HepG2 (cell line): ENCODE measurements at regions not wholly inside any gene's neighbourhood (a gene's known extent, or its start where the extent isn't known, plus 50 kb on each side); places are given as distances from the start of the nearest gene placed in this dataset.
"Not testable (repeated sequence)": the region's sequence is repeated elsewhere in the genome, so short reads cannot be mapped to it uniquely, and the experiment has no call there.

ENCODE experiments used
- ATAC-seq: fragments of 200-7000 bp; cut with Tn5 transposase; 3 replicates; pipeline ENCODE4 v1.9.1; 2020; ENCODE audit warnings: mild to moderate bottlenecking, moderate library complexity
- BruUV-seq: library from RNA; stranded (reverse); fragments of 400-500 nt; replicated peaks from 2 replicates; lab custom pipeline; 2021; lab: Mats Ljungman, UMichigan
- CTCF ChIA-PET: fragments of 300-600 bp; formaldehyde crosslinking; extraction: SDS; loops from one replicate; lab custom pipeline; 2021; ENCODE audit warnings: low total read pairs, inconsistent platforms, low intra/inter-chr PET ratio; lab: Yijun Ruan, JAX
- POLR2A ChIA-PET: fragments of 350-600 bp; sonication (Branson Sonifier 250); formaldehyde crosslinking; loops from one replicate; lab custom pipeline; 2020; ENCODE audit warnings: antibody characterized with exemption, inconsistent platforms; lab: Yijun Ruan, JAX
- DNase-seq: peaks from one replicate; pipeline ENCODE4 v3.0.0-alpha.2; 2015; ENCODE audit warnings: low spot score
- FAIRE-seq: peaks from 3 replicates; lab custom pipeline; 2011; peaks lifted over from hg19 to GRCh38; lab: Jason Lieb, UNC
- H2AFZ ChIP-seq: one replicate; pipeline ENCODE4 v1.6.1; 2011; ENCODE audit warnings: low read length, inconsistent platforms
- H3K27ac ChIP-seq: fragments of 300-600 bp; 3 replicates; pipeline ENCODE4 v1.8.0; 2011; ENCODE audit warnings: mixed run types, mild to moderate bottlenecking, mixed read lengths, low read length, inconsistent platforms; ENCODE audit not compliant: insufficient read depth; ENCODE audit errors: extremely low read length
- H3K27me3 ChIP-seq, 2 experiments: fragments of 200-600 bp in 1 of 2; 2 replicates in 1 of 2; 3 replicates in 1 of 2; pipeline versions ENCODE4 v1.6.0 to v1.8.0; 2011; ENCODE audit warnings: low read length in 2 of 2, mild to moderate bottlenecking in 2 of 2, moderate library complexity in 2 of 2, inconsistent platforms in 1 of 2; ENCODE audit not compliant: insufficient read depth in 2 of 2, control insufficient read depth in 1 of 2
- H3K36me3 ChIP-seq, 2 experiments: fragments of 200-600 bp in 1 of 2; replicated peaks in 1 of 2; 2 replicates in 1 of 2; 3 replicates in 1 of 2; pipeline versions ENCODE4 v1.5.1 to v1.8.0; 2011; ENCODE audit warnings: low read length in 2 of 2, inconsistent platforms in 1 of 2; ENCODE audit not compliant: insufficient read depth in 2 of 2, control insufficient read depth in 1 of 2
- H3K4me1 ChIP-seq: 2 replicates; pipeline ENCODE4 v1.5.1; 2012; ENCODE audit warnings: low read length, inconsistent platforms; ENCODE audit not compliant: insufficient read depth
- H3K4me2 ChIP-seq: 2 replicates; pipeline ENCODE4 v1.6.0; 2011; ENCODE audit warnings: low read depth, low read length, inconsistent platforms
- H3K4me3 ChIP-seq, 3 experiments: fragments of 200-600 bp in 1 of 3; sonication (generic), shearing (Covaris generic) in 1 of 3; replicated peaks in 1 of 3; 2 replicates each; pipeline ENCODE4 v1.5.1; 2011 to 2016; ENCODE audit warnings: low read length in 3 of 3, inconsistent platforms in 2 of 3, low read depth in 2 of 3, mild to moderate bottlenecking in 2 of 3, control low read depth in 1 of 3, mixed read lengths in 1 of 3; ENCODE audit not compliant: insufficient read depth in 1 of 3
- H3K79me2 ChIP-seq: one replicate; pipeline ENCODE4 v1.6.1; 2011; ENCODE audit warnings: low read length, inconsistent platforms; ENCODE audit not compliant: insufficient read depth
- H3K9ac ChIP-seq: 2 replicates; pipeline ENCODE4 v1.6.0; 2011; ENCODE audit warnings: mild to moderate bottlenecking, low read depth, low read length, inconsistent platforms; ENCODE audit not compliant: insufficient read depth
- H3K9me3 ChIP-seq: 2 replicates; pipeline ENCODE4 v1.5.1; 2012; ENCODE audit warnings: mild to moderate bottlenecking, low read length
- H4K20me1 ChIP-seq: 2 replicates; pipeline ENCODE4 v1.6.0; 2011; ENCODE audit warnings: inconsistent platforms, mild to moderate bottlenecking, low read length, moderate library complexity; ENCODE audit not compliant: insufficient read depth
- ARID2 ChIP-seq: sonication (generic); formaldehyde crosslinking; IDR thresholded peaks from 2 replicates; pipeline ENCODE4 v1.8.1; 2022; ENCODE audit warnings: mild to moderate bottlenecking, missing genetic modification reagents, borderline replicate concordance
- BCLAF1 ChIP-seq: fragments of 450-650 bp; IDR thresholded peaks from 2 replicates; pipeline ENCODE4 v1.6.1; 2017; ENCODE audit warnings: mild to moderate bottlenecking
- KAT8 ChIP-seq: IDR thresholded peaks from 2 replicates; pipeline ENCODE4 v1.6.1; 2016; ENCODE audit warnings: missing genetic modification reagents, missing compliant biosample characterization
- MEIS2 ChIP-seq: sonication (generic); formaldehyde crosslinking; IDR thresholded peaks from 2 replicates; pipeline ENCODE4 v1.9.0; 2021; ENCODE audit warnings: mild to moderate bottlenecking, missing genetic modification reagents
- NKX3-1 ChIP-seq: sonication (generic); formaldehyde crosslinking; IDR thresholded peaks from 2 replicates; pipeline ENCODE4 v1.5.0; 2020; ENCODE audit warnings: missing genetic modification reagents
- PCBP2 ChIP-seq: fragments of 200-400 bp; formaldehyde crosslinking; optimal IDR thresholded peaks from 2 replicates; pipeline ENCODE3; 2018; ENCODE audit warnings: low read length, low read depth; ENCODE audit not compliant: poor library complexity, severe bottlenecking
- TCF7L2 ChIP-seq: IDR thresholded peaks from 2 replicates; pipeline ENCODE4 v1.6.1; 2011; ENCODE audit warnings: mild to moderate bottlenecking, low read depth, low read length, moderate library complexity
- ZFX ChIP-seq: sonication (generic); formaldehyde crosslinking; IDR thresholded peaks from 2 replicates; pipeline ENCODE4 v1.4.0; 2020; ENCODE audit warnings: mild to moderate bottlenecking, low read depth, missing genetic modification reagents, moderate library complexity
- ZNF839 ChIP-seq: sonication (generic); formaldehyde crosslinking; IDR thresholded peaks from 2 replicates; pipeline ENCODE4 v1.4.0; 2020; ENCODE audit warnings: missing genetic modification reagents, mild to moderate bottlenecking, borderline replicate concordance
- ZNF879 ChIP-seq: sonication (generic); formaldehyde crosslinking; IDR thresholded peaks from 2 replicates; pipeline ENCODE4 v1.8.1; 2023; ENCODE audit warnings: missing genetic modification reagents
- in situ Hi-C: cut with HindIII; loops from 2 replicates; pipeline ENCODE4 v1.10.0; 2017; ENCODE audit warnings: low pct_unique_long_range_greater_than_20kb; ENCODE audit not compliant: extremely low pct_ligation_motif_present
- intact Hi-C: fragments of 100-400 bp; cut with micrococcal nuclease; formaldehyde crosslinking; loops from one replicate; pipeline ENCODE4 v1.10.0; 2022; ENCODE audit not compliant: unreplicated experiment
- TF ChIP-seq, protein P1 (sequence below): sonication (generic); formaldehyde crosslinking; IDR thresholded peaks from 2 replicates; pipeline ENCODE4 v1.5.0; 2020; ENCODE audit warnings: missing genetic modification reagents
- TF ChIP-seq, protein P2 (sequence below): sonication (generic); formaldehyde crosslinking; IDR thresholded peaks from 2 replicates; pipeline ENCODE4 v1.4.0; 2020; ENCODE audit warnings: missing genetic modification reagents
- TF ChIP-seq, protein P3 (sequence below): sonication (generic); formaldehyde crosslinking; IDR thresholded peaks from 2 replicates; pipeline ENCODE4 v1.5.1; 2020; ENCODE audit warnings: mild to moderate bottlenecking, moderate library complexity, missing genetic modification reagents

DNA sequence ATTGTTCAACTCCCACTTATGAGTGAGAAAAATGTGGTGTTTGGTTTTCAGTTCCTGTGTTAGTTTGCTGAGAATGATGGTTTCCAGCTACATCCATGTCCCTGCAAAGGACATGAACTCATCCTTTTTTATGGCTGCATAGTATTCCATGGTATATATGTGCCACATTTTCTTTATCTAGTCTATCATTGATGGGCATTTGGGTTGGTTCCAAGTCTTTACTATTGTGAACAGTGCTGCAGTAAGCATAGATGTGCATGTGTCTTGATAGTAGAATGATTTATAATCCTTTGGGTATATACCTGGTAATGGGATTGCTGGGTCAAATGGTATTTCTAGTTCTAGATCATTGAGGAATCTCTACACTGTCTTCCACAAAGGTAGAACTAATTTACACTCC, 613.0 kb upstream of the MIR17HG start:
- H3K4me2 ChIP-seq, H3K9ac ChIP-seq, POLR2A ChIA-PET, FAIRE-seq, H3K4me3 ChIP-seq, H3K4me1 ChIP-seq, H4K20me1 ChIP-seq, H3K27me3 ChIP-seq, ATAC-seq, H3K79me2 ChIP-seq, H3K27ac ChIP-seq, BruUV-seq, CTCF ChIA-PET, intact Hi-C loops, H2AFZ ChIP-seq, DNase-seq, H3K36me3 ChIP-seq, in situ Hi-C loops: not testable (repeated sequence)
- H3K9me3 ChIP-seq = peaks cover 15% of the 10 kb centered on the region; the same call in 1 of the 2 replicates

- in situ Hi-C loops = no loop called here
- BruUV-seq = no TSS peak
- no peak for FAIRE-seq
- TF ChIP-seq PCBP2 (no peak), NKX3-1 (CRISPR knock-in tag) (no peak), BCLAF1 (no peak), TCF7L2 (no peak), ZNF879 (CRISPR knock-in tag) (no peak), KAT8 (CRISPR knock-in tag) (no peak), ZNF839 (CRISPR knock-in tag) (no peak), ZFX (CRISPR knock-in tag) (no peak), ARID2 (CRISPR knock-in tag) (no peak), MEIS2 (CRISPR knock-in tag) (no peak)
- TF ChIP-seq, protein P1, sequence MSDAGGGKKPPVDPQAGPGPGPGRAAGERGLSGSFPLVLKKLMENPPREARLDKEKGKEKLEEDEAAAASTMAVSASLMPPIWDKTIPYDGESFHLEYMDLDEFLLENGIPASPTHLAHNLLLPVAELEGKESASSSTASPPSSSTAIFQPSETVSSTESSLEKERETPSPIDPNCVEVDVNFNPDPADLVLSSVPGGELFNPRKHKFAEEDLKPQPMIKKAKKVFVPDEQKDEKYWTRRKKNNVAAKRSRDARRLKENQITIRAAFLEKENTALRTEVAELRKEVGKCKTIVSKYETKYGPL = no peak
- TF ChIP-seq, protein P2, sequence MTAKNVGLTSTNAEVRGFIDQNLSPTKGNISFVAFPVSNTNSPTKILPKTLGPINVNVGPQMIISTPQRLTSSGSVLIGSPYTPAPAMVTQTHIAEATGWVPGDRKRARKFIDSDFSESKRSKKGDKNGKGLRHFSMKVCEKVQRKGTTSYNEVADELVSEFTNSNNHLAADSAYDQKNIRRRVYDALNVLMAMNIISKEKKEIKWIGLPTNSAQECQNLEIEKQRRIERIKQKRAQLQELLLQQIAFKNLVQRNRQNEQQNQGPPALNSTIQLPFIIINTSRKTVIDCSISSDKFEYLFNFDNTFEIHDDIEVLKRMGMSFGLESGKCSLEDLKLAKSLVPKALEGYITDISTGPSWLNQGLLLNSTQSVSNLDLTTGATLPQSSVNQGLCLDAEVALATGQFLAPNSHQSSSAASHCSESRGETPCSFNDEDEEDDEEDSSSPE = no peak
- TF ChIP-seq, protein P3, sequence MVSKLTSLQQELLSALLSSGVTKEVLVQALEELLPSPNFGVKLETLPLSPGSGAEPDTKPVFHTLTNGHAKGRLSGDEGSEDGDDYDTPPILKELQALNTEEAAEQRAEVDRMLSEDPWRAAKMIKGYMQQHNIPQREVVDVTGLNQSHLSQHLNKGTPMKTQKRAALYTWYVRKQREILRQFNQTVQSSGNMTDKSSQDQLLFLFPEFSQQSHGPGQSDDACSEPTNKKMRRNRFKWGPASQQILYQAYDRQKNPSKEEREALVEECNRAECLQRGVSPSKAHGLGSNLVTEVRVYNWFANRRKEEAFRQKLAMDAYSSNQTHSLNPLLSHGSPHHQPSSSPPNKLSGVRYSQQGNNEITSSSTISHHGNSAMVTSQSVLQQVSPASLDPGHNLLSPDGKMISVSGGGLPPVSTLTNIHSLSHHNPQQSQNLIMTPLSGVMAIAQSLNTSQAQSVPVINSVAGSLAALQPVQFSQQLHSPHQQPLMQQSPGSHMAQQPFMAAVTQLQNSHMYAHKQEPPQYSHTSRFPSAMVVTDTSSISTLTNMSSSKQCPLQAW (CRISPR knock-in tag) = no peak
Measured at GRCh38 chr13:90738881-90739280, 608.6 kb upstream of the MIR17HG start.

More at GRCh38 chr13:90738881-90739280, 608.6 kb upstream of the MIR17HG start:
- DNase-seq (no peak), ATAC-seq (no peak)
- intact Hi-C loops = no loop called here
- Histone ChIP-seq H4K20me1 (no peaks in the 10 kb centered on the region), H3K4me1 (no peaks in the 10 kb centered on the region), H3K9me3 (peaks cover 11% of the 10 kb centered on the region; the same call in 1 of the 2 replicates), H3K27ac (no peak overlapping the region), H3K27me3 (no peaks in the 10 kb centered on the region), H3K9ac (no peak overlapping the region), H3K4me3 (no peak overlapping the region), H2AFZ (no peak overlapping the region), H3K36me3 (no peaks in the 10 kb centered on the region), H3K79me2 (no peaks in the 10 kb centered on the region), H3K4me2 (no peak overlapping the region)
- CTCF ChIA-PET = no interaction called here
- POLR2A ChIA-PET = no interaction called here
